ENCODE measurements at regions not wholly inside any gene's neighbourhood (a gene's known extent, or its start where the extent isn't known, plus 50 kb on each side); places are given as distances from the start of the nearest gene placed in this dataset.

- TF ChIP-seq, protein P1, sequence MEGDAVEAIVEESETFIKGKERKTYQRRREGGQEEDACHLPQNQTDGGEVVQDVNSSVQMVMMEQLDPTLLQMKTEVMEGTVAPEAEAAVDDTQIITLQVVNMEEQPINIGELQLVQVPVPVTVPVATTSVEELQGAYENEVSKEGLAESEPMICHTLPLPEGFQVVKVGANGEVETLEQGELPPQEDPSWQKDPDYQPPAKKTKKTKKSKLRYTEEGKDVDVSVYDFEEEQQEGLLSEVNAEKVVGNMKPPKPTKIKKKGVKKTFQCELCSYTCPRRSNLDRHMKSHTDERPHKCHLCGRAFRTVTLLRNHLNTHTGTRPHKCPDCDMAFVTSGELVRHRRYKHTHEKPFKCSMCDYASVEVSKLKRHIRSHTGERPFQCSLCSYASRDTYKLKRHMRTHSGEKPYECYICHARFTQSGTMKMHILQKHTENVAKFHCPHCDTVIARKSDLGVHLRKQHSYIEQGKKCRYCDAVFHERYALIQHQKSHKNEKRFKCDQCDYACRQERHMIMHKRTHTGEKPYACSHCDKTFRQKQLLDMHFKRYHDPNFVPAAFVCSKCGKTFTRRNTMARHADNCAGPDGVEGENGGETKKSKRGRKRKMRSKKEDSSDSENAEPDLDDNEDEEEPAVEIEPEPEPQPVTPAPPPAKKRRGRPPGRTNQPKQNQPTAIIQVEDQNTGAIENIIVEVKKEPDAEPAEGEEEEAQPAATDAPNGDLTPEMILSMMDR (IDR thresholded peaks at IDR 0.05; ENCODE audit: insufficient read depth, low read length, poor library complexity, severe bottlenecking): no peak
- no peak for TF ChIP-seq EZH2phosphoT487 (conservative IDR thresholded peaks at IDR 0.05; ENCODE audit: low read length)
Measured at GRCh38 chr20:39289831-39290230, 327.7 kb downstream of the DHX35 start.

Data from SU-DHL-6 (cell line).